ENCODE measurements at regions not wholly inside any gene's neighbourhood (a gene's known extent, or its start where the extent isn't known, plus 50 kb on each side); places are given as distances from the start of the nearest gene placed in this dataset.

DNA sequence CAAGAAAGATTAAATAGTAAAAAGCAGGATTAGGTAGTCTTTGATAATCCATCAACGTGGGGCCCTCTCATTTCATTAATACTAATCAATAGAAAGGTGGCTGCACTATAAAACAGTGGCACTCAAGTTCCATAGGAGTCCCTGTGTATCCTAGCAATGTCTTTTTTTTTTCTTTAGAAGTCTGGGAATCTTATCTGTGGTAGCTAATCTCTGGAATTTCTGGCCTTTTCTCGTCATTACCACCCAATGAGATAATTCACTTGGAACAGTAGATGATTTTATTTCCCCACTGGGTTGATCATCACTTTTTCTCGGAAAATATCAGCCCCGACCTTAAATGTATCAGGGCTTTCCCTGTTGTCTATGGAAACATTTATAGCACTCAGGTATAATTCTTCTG, 86.8 kb upstream of the CDH6 start:
- DNase-seq: no peak
- no peak overlapping the region for H3K4me3 ChIP-seq (ENCODE audit: low read depth in 1 of 2, low read length in 2 of 2)
- TF ChIP-seq EZH2 (IDR thresholded peaks at IDR 0.05; ENCODE audit: borderline replicate concordance, low read depth, low read length, severe bottlenecking): no peak
- TF ChIP-seq, protein P1, sequence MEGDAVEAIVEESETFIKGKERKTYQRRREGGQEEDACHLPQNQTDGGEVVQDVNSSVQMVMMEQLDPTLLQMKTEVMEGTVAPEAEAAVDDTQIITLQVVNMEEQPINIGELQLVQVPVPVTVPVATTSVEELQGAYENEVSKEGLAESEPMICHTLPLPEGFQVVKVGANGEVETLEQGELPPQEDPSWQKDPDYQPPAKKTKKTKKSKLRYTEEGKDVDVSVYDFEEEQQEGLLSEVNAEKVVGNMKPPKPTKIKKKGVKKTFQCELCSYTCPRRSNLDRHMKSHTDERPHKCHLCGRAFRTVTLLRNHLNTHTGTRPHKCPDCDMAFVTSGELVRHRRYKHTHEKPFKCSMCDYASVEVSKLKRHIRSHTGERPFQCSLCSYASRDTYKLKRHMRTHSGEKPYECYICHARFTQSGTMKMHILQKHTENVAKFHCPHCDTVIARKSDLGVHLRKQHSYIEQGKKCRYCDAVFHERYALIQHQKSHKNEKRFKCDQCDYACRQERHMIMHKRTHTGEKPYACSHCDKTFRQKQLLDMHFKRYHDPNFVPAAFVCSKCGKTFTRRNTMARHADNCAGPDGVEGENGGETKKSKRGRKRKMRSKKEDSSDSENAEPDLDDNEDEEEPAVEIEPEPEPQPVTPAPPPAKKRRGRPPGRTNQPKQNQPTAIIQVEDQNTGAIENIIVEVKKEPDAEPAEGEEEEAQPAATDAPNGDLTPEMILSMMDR (IDR thresholded peaks at IDR 0.05; ENCODE audit: borderline replicate concordance, extremely low read depth, low read length, poor library complexity, severe bottlenecking): no peak
- H4K20me1 ChIP-seq (ENCODE audit: insufficient read depth, low read length): no peaks in the 10 kb centered on the region
- no peak overlapping the region for H3K9ac ChIP-seq (ENCODE audit: low read depth, low read length)
- no peaks in the 10 kb centered on the region for H3K79me2 ChIP-seq (ENCODE audit: insufficient read depth, low read length)
- no peaks in the 10 kb centered on the region for H3K4me1 ChIP-seq (ENCODE audit: insufficient read depth, low read length)
- no peak overlapping the region for H2AFZ ChIP-seq (ENCODE audit: low read depth, low read length)
- H3K9me3 ChIP-seq (ENCODE audit: insufficient read depth, low read length, severe bottlenecking): no peaks in the 10 kb centered on the region
- no peak overlapping the region for H3K27ac ChIP-seq (ENCODE audit: low read length)
- no peaks in the 10 kb centered on the region for H3K36me3 ChIP-seq (ENCODE audit: insufficient read depth, low read length)
- H3K4me2 ChIP-seq (ENCODE audit: insufficient read depth, low read length): no peak overlapping the region
- H3K27me3 ChIP-seq (ENCODE audit: insufficient read depth, low read length, poor library complexity): no peaks in the 10 kb centered on the region
- no peak for ATAC-seq (ENCODE audit: insufficient read depth, low read depth)

DNA sequence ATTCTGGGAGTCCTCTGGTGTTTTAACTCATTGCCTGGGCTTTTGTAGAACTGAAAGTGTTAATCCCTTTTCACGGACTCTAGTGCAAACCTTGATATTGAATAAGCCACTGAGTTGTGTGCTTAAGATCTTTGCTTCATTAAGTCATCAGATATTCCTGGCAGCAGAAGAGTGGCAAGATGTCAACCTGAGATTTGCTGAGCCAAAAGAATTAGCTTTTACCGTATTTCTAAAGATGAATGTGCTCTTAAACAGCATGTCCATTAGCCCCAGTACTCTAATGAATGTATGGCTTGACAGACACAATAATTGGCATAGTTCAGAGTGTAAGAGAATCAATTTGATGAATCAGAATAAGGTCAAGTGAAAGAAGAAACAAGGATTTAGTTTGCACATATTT, 87.2 kb upstream of the CDH6 start:
- H3K79me2 ChIP-seq (ENCODE audit: insufficient read depth, low read length): no peaks in the 10 kb centered on the region
- no peaks in the 10 kb centered on the region for H3K27me3 ChIP-seq (ENCODE audit: insufficient read depth, low read length, poor library complexity)
- no peak overlapping the region for H2AFZ ChIP-seq (ENCODE audit: low read depth, low read length)
- no peaks in the 10 kb centered on the region for H3K9me3 ChIP-seq (ENCODE audit: insufficient read depth, low read length, severe bottlenecking)
- no peak for DNase-seq
- H3K36me3 ChIP-seq (ENCODE audit: insufficient read depth, low read length): no peaks in the 10 kb centered on the region
- no peak for ATAC-seq (ENCODE audit: insufficient read depth, low read depth)
- no peak overlapping the region for H3K9ac ChIP-seq (ENCODE audit: low read depth, low read length)
- no peak overlapping the region for H3K4me3 ChIP-seq (ENCODE audit: low read depth in 1 of 2, low read length in 2 of 2)
- H4K20me1 ChIP-seq (ENCODE audit: insufficient read depth, low read length): no peaks in the 10 kb centered on the region
- no peak overlapping the region for H3K4me2 ChIP-seq (ENCODE audit: insufficient read depth, low read length)
- H3K4me1 ChIP-seq (ENCODE audit: insufficient read depth, low read length): no peaks in the 10 kb centered on the region
- TF ChIP-seq EZH2 (IDR thresholded peaks at IDR 0.05; ENCODE audit: borderline replicate concordance, low read depth, low read length, severe bottlenecking): no peak
- TF ChIP-seq, protein P1 (IDR thresholded peaks at IDR 0.05; ENCODE audit: borderline replicate concordance, extremely low read depth, low read length, poor library complexity, severe bottlenecking): no peak
- no peak overlapping the region for H3K27ac ChIP-seq (ENCODE audit: low read length)

DNA sequence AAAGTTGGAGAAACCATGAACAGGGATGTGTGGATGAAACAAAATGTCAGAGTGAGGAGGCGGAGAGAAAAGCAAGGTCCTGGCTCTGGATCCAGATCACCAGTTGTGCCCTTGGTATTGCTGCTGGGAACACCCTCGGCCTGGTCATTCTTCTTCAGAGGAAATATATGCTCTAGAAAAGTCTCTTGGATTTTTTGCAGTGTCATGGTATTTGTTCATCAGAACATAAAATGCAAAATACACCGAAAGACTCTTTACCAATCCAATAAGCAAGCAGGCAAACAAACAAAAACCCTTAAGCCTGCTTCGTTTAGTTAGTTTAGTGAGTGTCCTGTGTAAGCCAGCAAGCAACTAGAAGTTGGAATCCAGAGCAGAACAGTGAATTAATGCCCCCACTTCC, 88.7 kb upstream of the CDH6 start:
- Histone ChIP-seq H4K20me1 (ENCODE audit: insufficient read depth, low read length) (no peaks in the 10 kb centered on the region), H3K4me3 (ENCODE audit: low read depth in 1 of 2, low read length in 2 of 2) (no peak overlapping the region), H3K36me3 (ENCODE audit: insufficient read depth, low read length) (no peaks in the 10 kb centered on the region), H3K4me1 (ENCODE audit: insufficient read depth, low read length) (no peaks in the 10 kb centered on the region), H3K4me2 (ENCODE audit: insufficient read depth, low read length) (no peak overlapping the region), H3K79me2 (ENCODE audit: insufficient read depth, low read length) (no peaks in the 10 kb centered on the region), H3K27ac (ENCODE audit: low read length) (no peak overlapping the region), H3K9me3 (ENCODE audit: insufficient read depth, low read length, severe bottlenecking) (no peaks in the 10 kb centered on the region), H3K9ac (ENCODE audit: low read depth, low read length) (no peak overlapping the region), H3K27me3 (ENCODE audit: insufficient read depth, low read length, poor library complexity) (no peaks in the 10 kb centered on the region), H2AFZ (ENCODE audit: low read depth, low read length) (no peak overlapping the region)
- DNase-seq (no peak), ATAC-seq (ENCODE audit: insufficient read depth, low read depth) (no peak)
- TF ChIP-seq, protein P1 (IDR thresholded peaks at IDR 0.05; ENCODE audit: borderline replicate concordance, extremely low read depth, low read length, poor library complexity, severe bottlenecking): no peak
- TF ChIP-seq EZH2 (IDR thresholded peaks at IDR 0.05; ENCODE audit: borderline replicate concordance, low read depth, low read length, severe bottlenecking): no peak

DNA sequence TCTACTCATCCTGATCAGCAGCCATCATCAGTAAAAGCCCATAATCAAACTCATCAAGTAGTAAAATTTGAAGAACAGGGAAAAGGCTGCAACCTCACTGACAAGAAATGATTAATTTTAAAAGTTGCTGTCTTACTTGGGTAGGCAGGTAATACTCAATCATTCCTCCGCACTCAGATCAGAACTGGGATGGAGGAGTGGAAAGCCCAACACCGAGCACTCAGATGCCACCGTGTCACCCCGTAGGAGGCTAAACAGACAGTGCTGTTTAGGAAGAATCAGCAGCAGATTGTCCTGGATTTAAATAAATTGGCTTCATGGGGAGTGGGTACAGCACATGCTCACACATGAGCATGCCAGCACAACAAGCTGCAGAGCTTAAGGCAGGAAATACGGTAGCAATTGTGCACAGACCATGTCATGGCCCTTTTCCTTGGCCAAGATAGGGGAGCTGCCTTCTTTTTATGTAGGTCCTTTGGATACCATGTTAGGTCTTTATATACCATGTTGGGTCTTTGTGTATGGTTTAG, 92.6 kb upstream of the CDH6 start:
- Histone ChIP-seq H2AFZ (ENCODE audit: low read depth, low read length) (no peak overlapping the region), H3K36me3 (ENCODE audit: insufficient read depth, low read length) (no peaks in the 10 kb centered on the region), H3K4me1 (ENCODE audit: insufficient read depth, low read length) (no peaks in the 10 kb centered on the region), H3K27me3 (ENCODE audit: insufficient read depth, low read length, poor library complexity) (no peaks in the 10 kb centered on the region), H3K27ac (ENCODE audit: low read length) (no peak overlapping the region), H3K4me2 (ENCODE audit: insufficient read depth, low read length) (no peak overlapping the region), H3K79me2 (ENCODE audit: insufficient read depth, low read length) (no peaks in the 10 kb centered on the region), H4K20me1 (ENCODE audit: insufficient read depth, low read length) (no peaks in the 10 kb centered on the region), H3K9ac (ENCODE audit: low read depth, low read length) (no peak overlapping the region), H3K4me3 (ENCODE audit: low read depth in 1 of 2, low read length in 2 of 2) (no peak overlapping the region), H3K9me3 (ENCODE audit: insufficient read depth, low read length, severe bottlenecking) (no peaks in the 10 kb centered on the region)
- DNase-seq: no peak
- no peak for TF ChIP-seq EZH2 (IDR thresholded peaks at IDR 0.05; ENCODE audit: borderline replicate concordance, low read depth, low read length, severe bottlenecking)
- TF ChIP-seq, protein P1 (IDR thresholded peaks at IDR 0.05; ENCODE audit: borderline replicate concordance, extremely low read depth, low read length, poor library complexity, severe bottlenecking): no peak
- ATAC-seq (ENCODE audit: insufficient read depth, low read depth): no peak

Measured in DND-41 (cell line).